CD4-positive, alpha-beta T cell treated with Interleukin-10 for 1 hour (primary cell): ENCODE measurements at regions not wholly inside any gene's neighbourhood (a gene's known extent, or its start where the extent isn't known, plus 50 kb on each side); places are given as distances from the start of the nearest gene placed in this dataset.
"Not testable (repeated sequence)": the region's sequence is repeated elsewhere in the genome, so short reads cannot be mapped to it uniquely, and the experiment has no call there.

ENCODE experiments used
- DNase-seq: peaks from one replicate; pipeline ENCODE4 v3.0.0-alpha.2; 2020

DNA sequence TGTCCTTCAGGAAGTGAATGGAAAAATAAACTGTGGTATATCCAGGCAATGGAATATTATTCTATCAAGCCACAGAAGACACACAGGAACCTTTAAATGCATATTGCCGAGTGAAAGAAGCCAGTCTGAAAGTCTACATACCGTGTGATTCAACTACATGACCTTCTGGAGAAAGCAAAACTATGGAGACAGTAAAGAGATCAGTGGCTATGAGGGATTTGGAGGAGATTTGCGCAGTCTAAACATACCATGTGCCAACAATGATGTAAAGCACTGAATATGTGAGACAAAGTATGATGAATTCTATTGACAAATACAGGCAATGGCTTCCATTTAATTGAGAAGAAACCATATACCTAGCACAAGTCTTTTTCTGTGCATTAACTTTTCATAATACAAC, 518.3 kb upstream of the ZNF337 start:
- no peak for DNase-seq

GRCh38 chr20:26209171-26209941, 512.7 kb upstream of the ZNF337 start:
- no peak for DNase-seq

DNA sequence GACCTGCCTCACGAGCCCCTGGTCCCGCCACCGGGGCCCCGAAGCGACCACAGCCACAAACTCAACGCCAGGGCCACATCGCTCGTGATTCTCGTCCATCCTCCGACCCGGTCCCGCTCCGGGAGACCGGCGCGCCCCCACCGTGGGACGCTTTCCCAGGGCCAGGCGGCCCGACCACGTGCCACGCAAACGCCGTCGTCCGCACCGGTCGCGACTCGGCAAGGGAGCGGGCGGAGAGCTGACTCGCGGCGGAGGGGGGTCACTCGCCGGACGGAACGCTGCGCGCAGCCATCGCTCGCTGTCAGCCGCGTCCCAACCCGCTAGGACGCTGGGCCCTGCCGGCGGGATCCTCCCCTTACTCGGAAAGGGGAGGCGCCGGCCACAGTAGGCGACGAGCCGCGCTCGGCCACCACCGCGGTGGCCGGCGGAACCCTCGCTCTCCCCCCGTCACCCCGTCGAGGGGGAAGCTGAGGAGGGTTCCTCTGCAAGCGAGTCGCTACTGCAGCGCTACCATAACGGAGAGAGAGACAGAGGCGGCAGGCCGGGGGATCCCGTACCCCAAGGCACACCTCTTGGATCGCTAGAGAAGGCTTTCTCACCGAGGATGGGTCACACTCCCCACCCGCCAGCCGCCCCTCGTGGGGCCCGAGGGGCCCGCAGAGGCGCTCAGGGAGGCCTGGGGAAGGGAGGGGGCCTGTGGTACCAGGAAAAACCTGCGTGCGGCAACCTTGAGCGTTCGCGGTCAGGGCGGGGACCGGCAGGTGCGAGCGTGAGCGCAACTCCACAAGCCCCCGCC, 511.8 kb upstream of the ZNF337 start:
- peak; percentile 57 for DNase-seq

DNA sequence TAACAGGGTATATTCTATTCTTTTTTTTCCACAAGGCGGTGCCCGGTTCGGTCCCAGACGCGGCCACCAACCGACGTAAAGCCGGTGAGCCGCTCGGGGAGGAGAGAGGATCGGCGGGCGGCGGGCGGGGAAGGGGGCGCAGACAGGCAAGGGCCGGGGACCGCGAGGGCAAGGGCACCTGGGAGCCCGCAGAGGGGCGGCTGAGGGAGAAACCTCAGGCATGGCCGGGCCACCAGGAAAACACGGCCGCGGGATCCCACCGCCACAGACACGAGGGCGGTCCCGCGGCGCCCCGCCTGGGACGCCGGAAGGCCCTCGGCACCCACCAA, 511.3 kb upstream of the ZNF337 start:
- peak; percentile 11 for DNase-seq

DNA sequence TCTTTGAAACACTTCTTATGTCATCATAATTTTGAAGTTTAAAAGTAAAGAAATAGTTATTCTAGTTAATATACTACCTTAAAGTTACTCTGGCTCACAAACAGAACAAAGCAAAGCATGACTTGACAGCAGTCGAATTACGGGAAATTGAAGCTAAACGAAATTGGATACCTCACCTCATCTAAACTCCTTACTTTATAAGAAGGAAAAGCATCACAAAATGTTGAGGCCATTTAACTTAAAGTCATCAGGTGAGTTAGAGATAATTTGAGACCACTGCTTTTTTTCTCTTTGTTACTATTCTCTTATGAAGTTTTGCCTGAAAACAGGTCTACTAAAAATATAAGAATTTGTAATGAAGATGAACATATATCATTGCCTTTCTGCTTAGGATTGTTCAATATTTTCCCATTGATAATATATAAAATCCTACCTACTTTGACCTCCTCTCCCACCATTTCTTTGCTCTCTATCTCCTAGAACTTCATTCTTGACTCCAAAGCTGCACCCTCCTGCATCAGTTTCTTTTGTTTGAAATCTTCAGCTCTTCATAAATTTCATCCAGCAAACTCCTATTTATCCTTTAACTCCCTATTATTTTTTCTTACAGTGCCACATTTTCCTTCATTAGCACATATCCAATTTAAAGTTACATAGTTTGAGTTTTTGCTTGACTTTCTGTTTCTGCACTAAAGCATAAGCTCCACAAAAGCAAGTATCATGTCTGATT, 510.7 kb upstream of the ZNF337 start:
- no peak for DNase-seq

- no peak for DNase-seq
Measured at GRCh38 chr20:26205350-26205749, 508.7 kb upstream of the ZNF337 start.

GRCh38 chr20:26201026-26201425, 504.4 kb upstream of the ZNF337 start:
- not testable (repeated sequence) for DNase-seq

- DNase-seq = not testable (repeated sequence)
Measured at GRCh38 chr20:26187329-26187728, 490.7 kb upstream of the ZNF337 start.

- DNase-seq = not testable (repeated sequence)
Measured at GRCh38 chr20:26183720-26184119, 487.1 kb upstream of the ZNF337 start.

DNA sequence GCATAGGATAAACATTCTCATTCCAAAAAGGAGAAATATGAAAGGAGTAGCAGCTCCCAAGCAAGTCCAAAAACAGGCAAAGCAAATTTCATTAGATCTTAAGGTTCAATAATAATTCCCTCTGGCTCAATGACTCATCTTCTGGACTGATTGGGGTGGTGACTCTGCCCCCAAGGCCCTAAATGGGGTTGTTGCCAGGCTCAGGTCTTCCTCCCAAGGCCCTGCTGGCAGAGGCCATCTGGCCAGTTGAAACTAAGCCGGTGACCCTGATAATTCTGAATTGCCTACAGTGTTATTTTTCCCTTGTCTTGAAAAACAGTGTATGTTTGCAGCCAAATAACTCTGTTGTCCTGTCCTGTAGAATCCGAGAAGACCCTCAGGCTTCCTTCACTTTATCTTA, 484.7 kb upstream of the ZNF337 start:
- not testable (repeated sequence) for DNase-seq

DNA sequence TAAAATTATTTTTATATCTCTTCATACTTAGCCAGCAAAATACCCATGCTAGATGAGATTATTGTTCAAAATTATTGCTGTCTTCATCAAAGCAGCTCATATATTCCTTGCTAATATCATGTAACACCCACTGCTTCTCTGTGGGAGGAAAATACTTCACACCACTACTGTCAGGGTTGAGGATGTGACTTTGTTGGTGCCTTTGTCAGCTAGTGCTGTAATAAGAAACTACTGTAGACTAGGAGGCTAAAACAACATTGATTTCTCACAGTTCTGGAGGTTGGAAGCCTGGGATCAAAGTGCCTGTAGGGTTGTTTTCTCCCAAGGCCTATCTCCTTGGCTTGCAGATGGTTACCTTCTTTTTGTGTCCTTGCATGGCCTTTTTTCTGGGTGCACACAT, 475.2 kb upstream of the ZNF337 start:
- DNase-seq = not testable (repeated sequence)

GRCh38 chr20:26169506-26169905, 472.9 kb upstream of the ZNF337 start:
- DNase-seq = no peak

DNA sequence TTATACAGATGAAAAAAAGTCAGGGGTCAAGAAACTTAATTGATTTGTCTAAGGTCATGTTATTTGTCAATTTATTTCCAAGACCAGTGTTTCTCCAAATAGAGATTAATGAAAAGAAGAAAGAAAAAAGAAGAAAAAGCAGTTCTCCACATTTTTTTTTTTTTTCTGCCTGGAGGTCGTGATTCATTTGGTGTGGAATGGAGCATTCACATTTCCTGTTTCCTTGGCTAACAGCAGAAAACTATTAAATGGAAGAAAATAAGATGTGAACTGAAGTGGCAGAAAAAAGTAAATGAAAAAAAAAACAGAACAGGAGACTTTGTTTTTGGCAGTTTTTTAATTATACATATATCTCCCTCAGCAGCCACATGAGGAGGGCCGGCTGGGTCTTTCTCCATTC, 470.8 kb upstream of the ZNF337 start:
- no peak for DNase-seq

- DNase-seq = no peak
Measured at GRCh38 chr20:26163890-26164289, 467.2 kb upstream of the ZNF337 start.

GRCh38 chr20:26163151-26163550, 466.5 kb upstream of the ZNF337 start:
- DNase-seq = not testable (repeated sequence)

DNA sequence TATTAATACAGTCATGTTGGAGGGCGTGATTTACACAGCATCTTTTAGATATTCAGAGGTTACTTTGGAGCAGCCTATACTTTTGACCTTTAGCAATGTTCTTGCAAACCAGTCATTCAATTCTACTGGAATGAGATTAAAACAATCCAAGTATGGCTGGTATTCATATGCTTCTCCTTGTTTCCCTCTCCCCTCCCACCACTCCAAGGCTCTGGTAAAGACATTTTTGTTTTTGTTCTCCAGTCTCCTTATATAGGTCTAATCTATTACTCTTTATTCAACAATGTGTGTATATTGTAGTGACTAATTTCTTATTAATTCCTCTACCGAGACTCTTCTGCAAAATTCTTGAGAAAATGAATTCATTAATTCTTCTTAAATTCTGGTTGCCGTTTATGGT, 465.1 kb upstream of the ZNF337 start:
- not testable (repeated sequence) for DNase-seq

- not testable (repeated sequence) for DNase-seq
Measured at GRCh38 chr20:26160916-26161315, 464.3 kb upstream of the ZNF337 start.

DNA sequence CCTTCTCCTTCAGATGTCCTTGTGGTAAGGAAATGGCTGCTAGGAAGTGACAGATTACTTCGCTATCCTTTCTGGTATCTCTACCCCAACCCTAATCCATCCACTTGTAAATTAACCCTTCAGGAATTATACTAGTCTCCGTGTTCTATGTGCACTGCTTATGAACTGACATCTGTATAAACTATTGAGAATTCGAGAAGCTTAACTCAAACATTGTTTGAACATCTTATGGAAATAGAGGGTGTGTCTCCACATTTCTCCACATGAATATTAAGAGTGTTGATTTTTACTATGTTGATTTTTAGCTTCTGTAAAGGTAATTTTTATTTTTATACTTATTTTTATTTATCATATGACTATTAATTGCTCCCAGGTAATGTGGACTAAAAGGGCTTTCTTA, 457.6 kb upstream of the ZNF337 start:
- DNase-seq = no peak

DNA sequence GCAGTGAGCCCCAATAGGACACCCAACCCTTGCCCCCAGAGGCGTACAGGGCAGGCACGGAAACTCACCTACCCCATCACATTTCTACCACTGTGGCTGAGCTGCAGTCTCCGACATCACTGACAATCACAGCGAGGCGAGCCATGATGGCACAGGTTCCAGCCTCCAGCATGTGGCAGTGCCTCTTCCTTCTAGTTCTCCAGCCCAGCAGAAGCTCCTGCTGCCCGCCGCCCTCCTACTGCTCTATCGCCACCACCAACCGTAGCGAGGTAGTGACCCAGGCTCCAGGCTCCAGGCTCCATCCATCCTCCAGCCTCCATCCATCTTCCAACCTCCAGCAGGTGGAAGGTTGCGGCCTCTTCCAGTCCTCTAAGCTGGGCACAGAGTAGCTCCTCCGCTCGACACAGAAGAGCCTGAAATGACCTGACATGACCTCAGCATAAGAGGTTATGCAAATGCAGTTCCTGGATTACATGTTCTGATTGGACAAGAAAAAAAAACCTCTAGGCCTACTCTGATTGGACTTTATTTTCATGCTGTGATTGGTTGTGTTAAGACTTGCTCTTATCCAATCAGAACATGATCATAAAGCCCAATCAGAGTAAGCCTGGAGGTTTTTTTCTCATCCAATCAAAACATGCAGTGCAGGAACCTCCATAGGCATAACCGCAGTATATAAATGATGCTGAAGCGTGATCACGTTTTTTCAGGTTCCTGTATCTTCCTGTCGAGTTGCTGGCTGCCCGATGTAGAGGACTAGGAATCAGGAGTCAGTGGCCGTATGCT, 438.9 kb upstream of the ZNF337 start:
- no peak for DNase-seq

GRCh38 chr20:26134606-26135005, 438.0 kb upstream of the ZNF337 start:
- no peak for DNase-seq

DNA sequence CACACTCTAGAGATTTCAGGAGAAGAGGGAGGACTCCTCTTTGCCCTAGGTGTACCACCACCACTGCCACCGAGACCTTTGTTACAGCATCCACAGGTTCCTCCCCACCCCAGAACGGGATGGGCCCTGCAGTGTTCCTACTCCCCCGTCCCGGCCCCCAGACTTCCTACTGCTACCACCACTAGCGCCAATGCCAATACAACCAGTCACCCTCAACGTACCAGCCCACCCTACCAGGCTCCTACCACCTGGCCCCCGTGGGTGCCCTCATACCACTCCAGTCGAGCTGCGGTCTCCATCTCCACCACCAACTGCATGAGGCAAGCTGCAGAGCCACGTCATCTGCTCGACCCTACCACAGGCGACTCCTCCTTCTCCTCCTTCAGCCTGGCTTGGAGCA, 437.1 kb upstream of the ZNF337 start:
- DNase-seq = not testable (repeated sequence)

- not testable (repeated sequence) for DNase-seq
Measured at GRCh38 chr20:26120920-26121319, 424.3 kb upstream of the ZNF337 start.

DNA sequence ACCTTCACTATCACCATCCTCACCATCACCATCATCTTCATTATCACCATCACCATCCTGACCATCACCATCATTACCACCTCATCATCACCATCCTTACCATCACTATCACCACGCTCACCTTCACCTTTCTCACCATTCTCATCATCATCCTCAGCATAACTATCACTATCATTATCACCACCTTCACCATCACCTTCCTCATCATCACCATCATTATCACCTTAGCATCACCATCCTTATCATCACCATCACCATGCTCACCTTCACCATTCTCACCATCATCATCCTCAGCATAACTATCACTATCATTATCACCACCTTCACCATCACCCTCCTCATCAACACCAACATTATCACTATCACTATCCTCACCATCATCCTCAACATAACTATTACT, 397.8 kb upstream of the ZNF337 start:
- not testable (repeated sequence) for DNase-seq
